Esophagus squamous epithelium (tissue), 4 donors: ENCODE measurements at regions not wholly inside any gene's neighbourhood (a gene's known extent, or its start where the extent isn't known, plus 50 kb on each side); places are given as distances from the start of the nearest gene placed in this dataset.

ENCODE experiments used
- CTCF ChIP-seq, 6 experiments: fragments of 450-650 bp in 4 of 6; fragments of 200-600 bp in 2 of 6; sonication (generic) in 2 of 6; IDR thresholded peaks; one replicate each; pipeline ENCODE4 v1.5.1; 2016 to 2019; ENCODE audit warnings: antibody characterized with exemption in 6 of 6, mild to moderate bottlenecking in 4 of 6, moderate library complexity in 4 of 6
- POLR2A ChIP-seq, 4 donors: fragments of 450-650 bp; IDR thresholded peaks; one replicate each; pipeline ENCODE4 v1.6.1; 2017; ENCODE audit warnings: antibody characterized with exemption in 4 of 4, mild to moderate bottlenecking in 4 of 4, moderate library complexity in 3 of 4

- no peak for TF ChIP-seq CTCF (IDR thresholded peaks at IDR 0.05)
- no peak for TF ChIP-seq POLR2A (IDR thresholded peaks at IDR 0.05)
Observed at GRCh38 chrX:129235903-129236302, 287.4 kb downstream of the SMARCA1 start.
